Heart left ventricle (tissue), 13 donors: ENCODE measurements at regions not wholly inside any gene's neighbourhood (a gene's known extent, or its start where the extent isn't known, plus 50 kb on each side); places are given as distances from the start of the nearest gene placed in this dataset.

Experiments used
- POLR2A ChIP-seq, 2 donors: fragments of 450-650 bp; IDR thresholded peaks; one replicate each; pipeline ENCODE4 v1.6.1; 2017; ENCODE audit warnings: antibody characterized with exemption in 2 of 2, mild to moderate bottlenecking in 2 of 2, moderate library complexity in 2 of 2
- TF ChIP-seq, protein P1 (sequence below), 12 donors: fragments of 200-600 bp; sonication (generic) in 4 of 12; IDR thresholded peaks; one replicate each; pipeline versions ENCODE4 v1.5.0 to v1.8.0; 2018 to 2022; ENCODE audit warnings: antibody characterized with exemption in 12 of 12, mild to moderate bottlenecking in 5 of 12
- donor health status: ischemic (EF 13 %, LVEDD 7.1; RV severe dilation, severe dysfunction).
- donor health status: DM: no; HTN: yes; CAD: no.
- donor health status: DM: no; HTN: no; CAD: no.
- donor health status: ischemic (EF 25% LVEDD 6.9; RV normal size, moderate dysfunction).
- donor health status: ischemic (EF 25% LVEDD 5.7; RV mildly dilated, moderate dysfunction).
- donor health status: ischemic (EF 35%, LVEDD 5.7; RV mildly dilated, moderate dysfunction).
- donor health status: nonischemic (EF 11% LVEDD 7.7; RV severe dilation, severe dysfunction).
- donor health status: DM: yes; HTN: yes; CAD: no.
- donor health status: PGD.
- donor health status: ischemic (EF 29% LVEDD 5.4; RV normal size, mild dysfunction).
- donor health status: nonischemic (EF 23%, LVEDD 6.1; RV moderate dilation, normal function).

DNA sequence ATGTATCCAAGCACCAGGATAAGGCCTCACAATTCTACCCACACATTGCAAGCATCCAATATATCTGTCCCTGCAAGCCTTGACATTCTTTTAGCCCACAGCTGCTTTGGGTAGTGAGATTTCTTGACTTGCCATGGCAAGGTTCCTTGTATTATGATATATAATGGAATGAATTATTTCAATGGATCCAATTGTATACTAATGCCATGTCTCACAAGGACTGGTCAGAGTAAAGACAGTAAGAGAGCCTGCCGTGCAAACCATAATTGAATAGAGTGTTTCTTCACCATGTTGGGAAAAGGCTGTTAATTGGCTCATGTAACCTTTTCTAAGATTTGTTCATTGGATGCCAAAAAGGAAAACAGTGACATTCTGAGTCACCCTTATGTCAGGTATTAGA, 64.3 kb upstream of the RBBP8 start:
- TF ChIP-seq, protein P1, sequence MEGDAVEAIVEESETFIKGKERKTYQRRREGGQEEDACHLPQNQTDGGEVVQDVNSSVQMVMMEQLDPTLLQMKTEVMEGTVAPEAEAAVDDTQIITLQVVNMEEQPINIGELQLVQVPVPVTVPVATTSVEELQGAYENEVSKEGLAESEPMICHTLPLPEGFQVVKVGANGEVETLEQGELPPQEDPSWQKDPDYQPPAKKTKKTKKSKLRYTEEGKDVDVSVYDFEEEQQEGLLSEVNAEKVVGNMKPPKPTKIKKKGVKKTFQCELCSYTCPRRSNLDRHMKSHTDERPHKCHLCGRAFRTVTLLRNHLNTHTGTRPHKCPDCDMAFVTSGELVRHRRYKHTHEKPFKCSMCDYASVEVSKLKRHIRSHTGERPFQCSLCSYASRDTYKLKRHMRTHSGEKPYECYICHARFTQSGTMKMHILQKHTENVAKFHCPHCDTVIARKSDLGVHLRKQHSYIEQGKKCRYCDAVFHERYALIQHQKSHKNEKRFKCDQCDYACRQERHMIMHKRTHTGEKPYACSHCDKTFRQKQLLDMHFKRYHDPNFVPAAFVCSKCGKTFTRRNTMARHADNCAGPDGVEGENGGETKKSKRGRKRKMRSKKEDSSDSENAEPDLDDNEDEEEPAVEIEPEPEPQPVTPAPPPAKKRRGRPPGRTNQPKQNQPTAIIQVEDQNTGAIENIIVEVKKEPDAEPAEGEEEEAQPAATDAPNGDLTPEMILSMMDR (IDR thresholded peaks at IDR 0.05), result no peak
- no peak for TF ChIP-seq POLR2A (IDR thresholded peaks at IDR 0.05)
